ENCODE measurements at regions not wholly inside any gene's neighbourhood (a gene's known extent, or its start where the extent isn't known, plus 50 kb on each side); places are given as distances from the start of the nearest gene placed in this dataset.

DNA sequence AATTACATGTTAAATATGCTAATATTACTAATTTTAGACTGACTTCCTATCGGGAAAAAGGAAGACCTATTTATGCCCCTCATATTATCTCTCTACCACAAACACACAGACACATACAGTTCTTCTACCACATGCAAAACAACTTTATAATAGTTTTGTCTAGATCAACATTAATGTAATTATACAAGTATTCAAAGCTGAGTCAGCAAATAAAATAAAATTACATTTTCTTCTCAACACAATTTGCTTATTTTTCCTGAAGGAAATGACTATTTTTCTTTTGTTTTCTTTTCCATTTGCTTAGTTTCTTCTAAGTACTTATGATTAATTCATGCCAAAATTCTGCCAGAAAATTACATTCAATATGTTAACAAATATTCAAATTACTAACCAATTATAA, 654.2 kb downstream of the AMY1C start:
- H3K27me3 ChIP-seq: no peaks in the 10 kb centered on the region
- no peak overlapping the region for H3K27ac ChIP-seq
- no peak overlapping the region for H3K4me3 ChIP-seq
- Mint-ChIP-seq H3K4me3 (no peak overlapping the region), H3K27ac (no peak overlapping the region), H3K36me3 (no peaks in the 10 kb centered on the region), H3K4me1 (peaks cover 22% of the 10 kb centered on the region), H3K9me3 (no peaks in the 10 kb centered on the region), H3K27me3 (ENCODE audit: insufficient read depth, low read depth) (no peaks in the 10 kb centered on the region)
- H3F3A ChIP-seq (ENCODE audit: low read depth): no peaks in the 10 kb centered on the region
- no peaks in the 10 kb centered on the region for H3K79me2 ChIP-seq (ENCODE audit: low read depth)
- peaks cover 4% of the 10 kb centered on the region for H3K36me3 ChIP-seq
- no peak for TF ChIP-seq EZH2 (IDR thresholded peaks at IDR 0.05)
- TF ChIP-seq, protein P1, sequence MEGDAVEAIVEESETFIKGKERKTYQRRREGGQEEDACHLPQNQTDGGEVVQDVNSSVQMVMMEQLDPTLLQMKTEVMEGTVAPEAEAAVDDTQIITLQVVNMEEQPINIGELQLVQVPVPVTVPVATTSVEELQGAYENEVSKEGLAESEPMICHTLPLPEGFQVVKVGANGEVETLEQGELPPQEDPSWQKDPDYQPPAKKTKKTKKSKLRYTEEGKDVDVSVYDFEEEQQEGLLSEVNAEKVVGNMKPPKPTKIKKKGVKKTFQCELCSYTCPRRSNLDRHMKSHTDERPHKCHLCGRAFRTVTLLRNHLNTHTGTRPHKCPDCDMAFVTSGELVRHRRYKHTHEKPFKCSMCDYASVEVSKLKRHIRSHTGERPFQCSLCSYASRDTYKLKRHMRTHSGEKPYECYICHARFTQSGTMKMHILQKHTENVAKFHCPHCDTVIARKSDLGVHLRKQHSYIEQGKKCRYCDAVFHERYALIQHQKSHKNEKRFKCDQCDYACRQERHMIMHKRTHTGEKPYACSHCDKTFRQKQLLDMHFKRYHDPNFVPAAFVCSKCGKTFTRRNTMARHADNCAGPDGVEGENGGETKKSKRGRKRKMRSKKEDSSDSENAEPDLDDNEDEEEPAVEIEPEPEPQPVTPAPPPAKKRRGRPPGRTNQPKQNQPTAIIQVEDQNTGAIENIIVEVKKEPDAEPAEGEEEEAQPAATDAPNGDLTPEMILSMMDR (IDR thresholded peaks at IDR 0.05): no peak
- TF ChIP-seq EZH2phosphoT487 (IDR thresholded peaks at IDR 0.05): no peak
- H4K20me1 ChIP-seq (ENCODE audit: low read depth): no peaks in the 10 kb centered on the region
- no peak for DNase-seq (ENCODE audit: low spot score)
- H2AFZ ChIP-seq (replicated peaks): no peak overlapping the region
- no peaks in the 10 kb centered on the region for H3K4me1 ChIP-seq
- no peak overlapping the region for H3K4me2 ChIP-seq
- no peak overlapping the region for H3K9ac ChIP-seq
- no peaks in the 10 kb centered on the region for H3K9me3 ChIP-seq (ENCODE audit: low read depth)

DNA sequence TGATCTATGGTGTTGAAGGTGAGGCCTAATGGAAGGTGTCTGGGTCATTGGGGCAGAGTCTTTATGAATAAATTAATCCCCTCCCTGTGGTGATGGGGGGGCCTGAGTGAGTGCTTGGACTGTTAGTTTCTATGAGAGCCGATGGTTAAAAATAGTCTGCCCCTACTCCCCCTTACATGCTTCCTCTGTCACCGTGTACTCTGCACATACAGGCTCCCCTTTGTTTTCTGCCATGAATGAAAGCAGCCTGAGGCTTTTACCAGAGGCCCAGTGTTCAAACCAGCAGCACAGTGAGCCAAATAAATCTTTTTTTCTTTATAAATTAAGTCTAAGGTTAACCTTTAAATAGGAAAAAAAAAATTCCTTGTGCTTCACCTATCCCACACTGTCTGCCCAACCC, 657.0 kb downstream of the AMY1C start:
- Mint-ChIP-seq H3K36me3 (no peaks in the 10 kb centered on the region), H3K9me3 (no peaks in the 10 kb centered on the region), H3K4me3 (no peak overlapping the region), H3K4me1 (peaks cover 18% of the 10 kb centered on the region), H3K27me3 (ENCODE audit: insufficient read depth, low read depth) (no peaks in the 10 kb centered on the region), H3K27ac (no peak overlapping the region)
- no peaks in the 10 kb centered on the region for H3K27me3 ChIP-seq
- H3F3A ChIP-seq (ENCODE audit: low read depth): no peaks in the 10 kb centered on the region
- no peak for DNase-seq (ENCODE audit: low spot score)
- H3K4me2 ChIP-seq: no peak overlapping the region
- no peaks in the 10 kb centered on the region for H4K20me1 ChIP-seq (ENCODE audit: low read depth)
- no peaks in the 10 kb centered on the region for H3K36me3 ChIP-seq
- H2AFZ ChIP-seq (replicated peaks): no peak overlapping the region
- H3K79me2 ChIP-seq (ENCODE audit: low read depth): no peaks in the 10 kb centered on the region
- no peak overlapping the region for H3K9ac ChIP-seq
- H3K27ac ChIP-seq: no peak overlapping the region
- TF ChIP-seq, protein P1 (IDR thresholded peaks at IDR 0.05): no peak
- TF ChIP-seq EZH2 (IDR thresholded peaks at IDR 0.05): no peak
- TF ChIP-seq EZH2phosphoT487 (IDR thresholded peaks at IDR 0.05): no peak
- no peak overlapping the region for H3K4me3 ChIP-seq
- H3K4me1 ChIP-seq: no peaks in the 10 kb centered on the region
- no peaks in the 10 kb centered on the region for H3K9me3 ChIP-seq (ENCODE audit: low read depth)

DNA sequence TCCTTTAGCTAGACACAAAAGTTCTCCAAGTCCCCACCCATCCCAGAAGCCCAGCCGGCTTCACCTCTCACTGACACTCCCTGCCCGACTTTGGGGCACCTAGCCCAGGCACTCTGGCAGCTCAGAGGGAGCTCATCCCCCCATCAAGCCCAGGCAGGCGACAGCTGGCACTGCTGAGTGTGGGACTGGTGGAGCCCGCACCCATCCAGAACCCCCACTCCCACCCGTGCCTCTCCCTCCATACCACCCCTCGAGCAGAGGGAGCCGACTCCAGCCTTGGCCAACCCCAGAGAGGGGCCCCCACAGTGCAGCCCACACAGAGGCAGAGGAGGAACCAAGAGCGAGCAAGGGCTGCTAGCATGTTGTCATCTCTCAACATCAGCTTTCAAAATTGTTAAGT, 658.6 kb downstream of the AMY1C start:
- Histone ChIP-seq H3K9me3 (ENCODE audit: low read depth) (no peaks in the 10 kb centered on the region), H3K36me3 (no peaks in the 10 kb centered on the region)

More for the DNA sequence above, 658.6 kb downstream of the AMY1C start:
- DNase-seq (ENCODE audit: low spot score): no peak
- Mint-ChIP-seq H3K9me3 (no peaks in the 10 kb centered on the region), H3K4me3 (no peak overlapping the region), H3K4me1 (peaks cover 8% of the 10 kb centered on the region), H3K27ac (no peak overlapping the region), H3K27me3 (ENCODE audit: insufficient read depth, low read depth) (no peaks in the 10 kb centered on the region), H3K36me3 (no peaks in the 10 kb centered on the region)
- H3K9ac ChIP-seq: no peak overlapping the region
- TF ChIP-seq EZH2phosphoT487 (IDR thresholded peaks at IDR 0.05): no peak
- TF ChIP-seq, protein P1 (IDR thresholded peaks at IDR 0.05): no peak
- no peak for TF ChIP-seq EZH2 (IDR thresholded peaks at IDR 0.05)
- no peak overlapping the region for H2AFZ ChIP-seq (replicated peaks)
- no peaks in the 10 kb centered on the region for H3F3A ChIP-seq (ENCODE audit: low read depth)
- H3K4me3 ChIP-seq: no peak overlapping the region
- no peaks in the 10 kb centered on the region for H3K4me1 ChIP-seq
- no peaks in the 10 kb centered on the region for H3K79me2 ChIP-seq (ENCODE audit: low read depth)
- no peak overlapping the region for H3K27ac ChIP-seq
- H3K4me2 ChIP-seq: no peak overlapping the region
- H3K27me3 ChIP-seq: no peaks in the 10 kb centered on the region
- H4K20me1 ChIP-seq (ENCODE audit: low read depth): no peaks in the 10 kb centered on the region
